HEK293 (cell line): ENCODE measurements at regions not wholly inside any gene's neighbourhood (a gene's known extent, or its start where the extent isn't known, plus 50 kb on each side); places are given as distances from the start of the nearest gene placed in this dataset.

Experiments
- CTCF ChIP-seq: fragments of 450-650 bp; formaldehyde crosslinking; IDR thresholded peaks from 2 replicates; pipeline ENCODE4 v1.5.1; 2016; ENCODE audit warnings: missing biosample characterization, missing genetic modification characterization
- MEIS1 ChIP-seq: sonication (generic); formaldehyde crosslinking; IDR thresholded peaks from 2 replicates; pipeline ENCODE4 v1.8.1; 2022; ENCODE audit warnings: missing genetic modification reagents, mild to moderate bottlenecking, borderline replicate concordance
- PRDM10 ChIP-seq: fragments of 450-650 bp; formaldehyde crosslinking; IDR thresholded peaks from 2 replicates; pipeline ENCODE4 v1.5.1; 2016; ENCODE audit warnings: missing biosample characterization, missing genetic modification characterization
- ZNF140 ChIP-seq: fragments of 450-650 bp; formaldehyde crosslinking; IDR thresholded peaks from 2 replicates; pipeline ENCODE4 v1.5.1; 2016; ENCODE audit warnings: missing biosample characterization, missing genetic modification characterization
- ZNF274 ChIP-seq, 2 experiments: fragments of 200-500 bp in 1 of 2; fragments of 450-650 bp in 1 of 2; sonication (Bioruptor generic) in 1 of 2; formaldehyde crosslinking in 1 of 2; IDR thresholded peaks; 2 replicates each; pipeline versions ENCODE4 v1.5.1 to v1.6.1; 2014 to 2016; ENCODE audit warnings: borderline replicate concordance in 1 of 2, inconsistent platforms in 1 of 2, low read length in 1 of 2, missing biosample characterization in 1 of 2, missing genetic modification characterization in 1 of 2
- ZNF423 ChIP-seq: fragments of 450-650 bp; formaldehyde crosslinking; IDR thresholded peaks from 2 replicates; pipeline ENCODE4 v1.5.1; 2016; ENCODE audit warnings: missing biosample characterization, missing genetic modification characterization
- ZXDB ChIP-seq: fragments of 450-650 bp; formaldehyde crosslinking; IDR thresholded peaks from 2 replicates; pipeline ENCODE4 v1.5.1; 2016; ENCODE audit warnings: missing biosample characterization, missing genetic modification characterization

- TF ChIP-seq CTCF (no peak), MEIS1 (no peak), ZNF274 (IDR thresholded peaks at IDR 0.05; ENCODE audit: low read length) (no peak), ZNF274 (tag by site-specific recombination; IDR thresholded peaks at IDR 0.05; ENCODE audit: borderline replicate concordance) (no peak), ZNF423 (tag by site-specific recombination) (no peak), PRDM10 (tag by site-specific recombination) (no peak), ZNF140 (tag by site-specific recombination) (no peak), ZXDB (tag by site-specific recombination) (no peak)
Measured at GRCh38 chr20:22027423-22027822, 322.0 kb downstream of the PAX1 start.
